Caki2 (cell line): ENCODE measurements at regions not wholly inside any gene's neighbourhood (a gene's known extent, or its start where the extent isn't known, plus 50 kb on each side); places are given as distances from the start of the nearest gene placed in this dataset.
"Not testable (repeated sequence)": the region's sequence is repeated elsewhere in the genome, so short reads cannot be mapped to it uniquely, and the experiment has no call there.

Experiments
- DNase-seq: peaks from one replicate; pipeline ENCODE4 v3.0.0-alpha.2; 2015; ENCODE audit warnings: low read depth
- in situ Hi-C: cut with HindIII; loops from 2 replicates; pipeline ENCODE4 v1.10.0; 2016; ENCODE audit warnings: low sequenced_read_pairs, low pct_unique_long_range_greater_than_20kb, mixed read lengths

DNA sequence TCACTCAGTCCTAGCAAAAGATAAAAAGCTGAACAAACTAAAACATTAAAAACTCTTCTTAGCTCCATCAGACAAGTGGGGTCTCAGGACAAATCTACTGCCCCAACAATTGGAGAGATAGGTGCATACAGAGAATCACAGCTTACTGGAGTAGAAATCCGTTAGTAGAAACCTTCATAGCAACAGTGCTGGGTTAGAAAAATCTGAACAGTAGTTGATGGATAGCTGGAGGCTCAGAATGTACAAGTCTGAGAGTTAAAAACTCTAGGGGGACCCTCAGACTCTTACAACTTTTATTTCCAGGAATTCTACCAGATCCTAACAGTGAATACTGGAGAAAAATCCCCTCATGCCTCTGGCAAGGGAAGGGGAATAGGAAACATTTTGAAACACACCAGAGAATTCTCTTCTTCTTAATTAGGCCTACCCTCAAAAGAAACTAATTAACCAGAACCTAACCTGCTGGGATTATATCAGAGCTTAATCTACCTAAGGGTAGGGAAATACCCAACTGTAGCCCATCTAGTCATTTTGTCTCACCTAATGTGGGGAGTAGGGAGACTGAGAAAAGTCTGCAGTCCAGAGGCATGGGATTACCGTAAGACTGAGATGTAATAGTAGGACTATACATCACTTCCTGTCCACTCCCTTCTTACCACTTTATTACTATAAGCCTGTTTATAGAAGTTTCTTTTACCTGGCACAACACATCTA is 165.0 kb upstream of the CTSO start:
- in situ Hi-C loops, result no loop called here
- DNase-seq, result no peak

DNA sequence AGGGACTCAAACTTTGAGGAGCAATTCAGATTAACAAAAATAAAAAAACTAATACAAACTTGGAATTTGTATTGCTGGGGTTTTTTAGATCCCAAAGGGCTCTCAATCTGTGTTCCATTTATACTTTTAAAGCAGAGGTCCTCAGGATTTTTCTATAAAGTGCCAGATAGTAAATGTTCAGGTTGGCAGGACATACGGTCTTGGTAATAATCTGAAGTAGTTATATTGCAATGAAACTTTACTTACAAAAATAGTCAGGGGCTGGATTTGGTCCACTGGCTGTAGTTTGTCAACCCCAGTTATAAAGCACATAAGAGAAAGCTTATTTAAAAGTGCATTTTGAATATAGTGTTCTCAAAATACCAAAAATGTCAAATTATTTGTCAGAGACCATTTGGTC is 164.1 kb upstream of the CTSO start:
- in situ Hi-C loops, result no loop called here
- no peak for DNase-seq

DNA sequence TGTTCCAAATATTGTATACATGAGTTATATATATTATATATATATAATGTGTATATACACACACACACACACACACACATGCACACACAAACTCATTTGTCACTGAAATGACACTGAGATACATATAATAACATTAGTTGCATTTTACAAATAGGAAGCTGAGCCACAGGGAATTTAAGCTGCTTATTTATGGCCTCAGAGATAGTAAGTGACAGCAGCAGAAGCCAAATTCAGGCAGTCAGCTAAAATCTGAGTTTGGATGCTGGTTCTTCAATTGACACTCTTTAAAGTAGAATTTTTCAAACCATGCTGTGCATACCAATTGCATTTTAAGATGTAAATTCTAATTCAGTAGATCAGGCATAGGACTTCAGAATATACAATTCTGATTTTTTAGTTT is 163.3 kb upstream of the CTSO start:
- no peak for DNase-seq
- in situ Hi-C loops, result no loop called here

DNA sequence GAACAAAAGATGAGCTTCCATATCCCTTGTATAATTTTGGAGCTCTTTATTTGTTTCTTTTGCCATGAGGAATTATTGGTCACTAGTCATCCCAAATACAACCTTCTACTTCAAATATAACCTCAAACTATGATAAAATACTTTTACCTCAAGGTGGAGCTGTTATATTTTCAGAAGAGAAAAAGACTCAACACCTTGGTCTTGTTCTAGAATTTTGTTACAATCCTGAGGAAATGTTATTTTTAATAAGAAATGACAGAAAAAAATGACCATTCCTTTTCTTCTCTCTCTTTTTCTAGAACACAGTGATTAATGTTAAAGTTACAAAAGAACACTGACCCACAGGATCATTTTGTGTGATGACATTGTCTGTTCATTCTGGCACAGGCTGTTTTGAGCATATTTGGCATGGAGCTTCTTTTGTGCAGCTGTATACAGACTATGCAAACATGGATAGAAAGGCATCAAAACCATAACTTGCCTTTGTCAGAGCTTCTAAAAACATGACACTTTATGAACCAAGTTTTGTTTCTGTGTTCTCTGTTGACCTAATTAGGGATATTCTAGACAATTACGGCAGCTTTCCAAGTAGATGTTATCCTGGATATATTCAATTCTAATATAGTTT is 159.6 kb upstream of the CTSO start:
- no peak for DNase-seq
- in situ Hi-C loops, result no loop called here

DNA sequence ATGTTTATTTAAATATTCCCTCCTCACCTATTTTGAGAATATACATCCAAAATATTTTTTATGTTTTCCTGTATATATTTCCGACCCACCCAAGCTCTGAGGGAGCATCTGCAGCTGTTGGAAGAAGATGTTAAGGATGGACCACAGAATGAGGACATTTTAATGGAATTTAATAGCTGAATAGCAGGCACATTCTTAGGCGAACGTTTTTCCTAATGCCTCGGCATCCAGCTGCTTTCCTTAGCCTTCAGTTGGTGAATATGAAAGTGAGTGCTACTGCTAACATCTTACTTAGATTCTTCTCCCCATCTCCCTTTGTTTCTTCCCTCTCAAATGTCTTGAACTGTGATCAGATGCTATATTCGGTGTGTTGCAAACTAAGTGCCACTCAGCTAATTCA is 158.0 kb upstream of the CTSO start:
- no peak for DNase-seq
- in situ Hi-C loops, result no loop called here

DNA sequence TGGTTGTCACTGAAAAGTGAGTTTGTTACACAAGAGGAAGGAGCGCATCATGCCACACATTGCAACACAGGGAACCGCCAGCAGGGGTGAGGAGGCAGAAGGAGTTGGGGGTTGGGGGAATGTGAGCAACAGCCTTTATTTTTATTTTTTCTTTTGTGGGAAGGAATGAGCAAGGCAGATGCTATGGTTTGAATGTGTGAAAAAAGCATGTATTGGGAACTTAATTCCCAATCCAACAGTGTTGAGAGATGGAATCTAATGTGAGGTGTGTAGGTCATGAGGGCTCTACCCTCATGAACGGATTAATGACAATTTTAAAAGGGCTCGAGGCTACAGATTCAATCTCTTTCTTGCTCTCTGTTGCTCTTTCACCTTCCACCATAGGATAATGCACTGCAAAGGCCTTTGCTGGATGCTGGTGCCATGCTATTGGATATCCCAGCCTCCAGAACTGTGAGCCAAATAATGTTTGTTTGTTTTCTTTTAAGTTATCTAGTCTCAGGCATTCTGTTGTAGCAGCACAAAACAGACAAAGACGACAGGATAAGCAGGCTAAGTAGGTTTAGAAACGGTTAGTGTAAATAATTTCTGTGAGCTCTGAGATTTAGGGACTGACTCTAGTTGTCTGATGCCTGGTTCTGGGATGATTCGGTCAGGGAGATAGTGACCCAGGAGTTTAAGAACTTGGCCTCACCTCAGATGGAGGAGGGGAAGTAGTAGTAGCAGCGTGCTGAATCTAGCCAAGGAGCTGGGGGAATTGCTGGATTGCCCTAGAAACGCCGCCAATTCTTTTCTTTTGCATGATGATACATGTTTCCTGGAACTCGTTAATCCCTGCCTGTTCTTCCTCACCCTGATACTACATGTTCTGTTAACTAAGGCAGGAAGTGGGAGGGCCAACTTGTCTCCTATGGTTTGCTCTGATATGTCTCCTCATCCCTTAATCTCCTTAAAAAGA is 156.6 kb upstream of the CTSO start:
- in situ Hi-C loops, result no loop called here
- no peak for DNase-seq

DNA sequence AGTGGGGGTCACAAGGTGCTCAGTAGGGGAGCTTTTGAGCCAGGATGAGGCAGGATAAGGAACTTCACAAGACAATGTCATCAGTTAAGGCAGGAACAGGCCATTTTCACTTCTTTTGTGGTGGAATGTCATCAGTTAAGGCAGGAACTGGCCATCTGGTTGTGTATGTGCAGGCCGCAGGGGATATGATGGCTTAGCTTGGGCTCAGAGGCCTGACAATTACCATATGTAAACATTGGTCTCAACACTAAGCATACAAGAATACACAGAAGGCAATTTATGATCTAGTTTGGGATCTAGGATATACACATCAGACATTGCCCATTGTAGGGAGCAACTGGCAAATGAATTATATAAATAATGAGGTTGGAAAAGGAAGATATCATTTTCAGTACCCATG is 155.4 kb upstream of the CTSO start:
- in situ Hi-C loops, DNase-seq: not testable (repeated sequence)

DNA sequence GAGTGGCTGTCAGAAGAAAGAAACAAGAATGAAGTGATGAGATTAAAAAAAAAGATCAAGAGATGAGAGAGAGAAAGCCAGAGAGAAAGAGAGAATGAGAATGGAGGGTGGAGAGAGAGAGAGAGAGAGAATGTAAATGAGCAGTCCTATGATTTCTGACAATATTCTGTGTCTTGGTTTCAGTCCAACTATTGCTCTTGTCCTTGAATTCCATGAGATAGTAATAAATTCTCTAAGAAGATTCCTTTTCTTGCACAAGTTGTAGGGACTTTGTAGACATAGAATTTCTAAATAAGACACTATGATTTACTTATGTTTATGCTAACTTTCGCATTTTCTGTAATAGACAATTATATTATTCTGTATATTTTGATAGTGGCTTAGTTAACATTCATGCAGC is 149.6 kb upstream of the CTSO start:
- DNase-seq, result no peak
- in situ Hi-C loops, result no loop called here

DNA sequence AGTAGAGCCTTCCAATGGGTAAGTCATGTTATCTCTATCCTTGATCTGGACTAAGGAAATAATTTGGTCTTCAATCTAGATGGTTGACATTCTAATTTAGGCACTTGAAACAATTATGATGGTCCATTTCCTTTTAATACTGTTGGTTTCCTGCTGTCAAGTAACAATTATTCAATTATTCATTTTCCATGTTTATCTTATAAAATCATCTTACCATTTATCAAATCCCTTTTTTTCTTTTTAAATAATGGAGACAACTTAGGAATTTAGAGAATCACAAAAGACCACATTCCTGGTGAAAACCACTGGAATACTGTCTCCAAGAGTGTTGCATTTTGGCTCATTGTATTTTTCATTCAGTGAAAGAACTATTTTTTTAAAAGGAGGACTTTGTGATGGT is 148.7 kb upstream of the CTSO start:
- in situ Hi-C loops, result no loop called here
- no peak for DNase-seq

DNA sequence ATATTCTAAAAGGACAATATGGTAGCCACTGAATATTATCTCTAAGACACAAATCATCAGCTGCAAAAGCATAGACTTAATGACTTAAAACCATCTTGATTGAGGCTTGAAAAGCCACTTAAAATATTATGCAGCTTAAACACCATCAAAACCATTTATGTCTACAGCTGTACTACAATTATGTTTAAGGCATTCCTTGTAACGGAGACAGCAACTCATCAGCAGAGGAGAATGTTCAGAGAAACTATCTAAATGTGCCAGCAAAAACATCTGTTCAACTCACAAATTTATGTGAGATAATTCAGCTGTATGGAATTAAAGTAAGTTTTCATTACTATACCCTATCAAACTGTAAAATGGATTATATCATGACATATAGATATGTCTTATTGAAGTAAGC is 147.9 kb upstream of the CTSO start:
- DNase-seq, result no peak
- in situ Hi-C loops, result no loop called here

DNA sequence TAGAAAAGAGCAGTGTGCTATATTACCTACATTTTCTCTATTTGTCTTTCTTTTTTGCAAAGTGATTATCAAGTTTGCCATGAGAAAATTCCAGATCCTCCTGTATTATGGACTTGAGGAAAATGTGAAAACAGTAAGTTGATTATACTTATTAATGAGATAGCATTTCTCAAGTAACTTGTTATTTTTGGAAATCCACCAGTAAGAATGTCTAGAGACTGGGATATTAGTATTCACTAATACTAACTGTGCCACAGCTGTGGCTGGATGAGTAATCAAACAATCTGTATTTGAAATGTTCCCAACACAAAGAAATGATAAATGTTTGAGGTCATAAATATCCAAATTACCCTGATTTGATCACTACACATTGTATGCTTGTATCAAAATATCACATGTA is 147.0 kb upstream of the CTSO start:
- in situ Hi-C loops, result no loop called here
- DNase-seq, result no peak

DNA sequence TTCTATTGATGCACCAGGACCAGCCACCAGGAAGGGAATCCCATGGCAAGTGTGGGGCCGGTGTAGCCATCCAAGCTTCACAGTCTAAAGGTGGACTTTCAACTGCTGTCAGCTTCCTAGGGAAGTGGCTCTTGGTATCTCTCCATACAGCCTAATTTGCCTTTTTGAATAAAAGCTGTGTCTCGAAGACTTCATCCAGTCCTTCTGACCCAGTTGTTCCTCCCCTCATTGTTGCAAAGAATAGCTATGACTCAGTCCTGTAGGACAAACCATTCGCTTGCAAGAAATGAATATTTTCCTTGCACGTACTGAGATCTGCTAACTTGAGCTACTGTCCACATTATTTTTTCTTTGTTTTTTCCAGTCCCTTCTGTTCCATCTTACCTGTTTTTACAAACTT is 145.1 kb upstream of the CTSO start:
- in situ Hi-C loops, result no loop called here
- DNase-seq, result no peak

DNA sequence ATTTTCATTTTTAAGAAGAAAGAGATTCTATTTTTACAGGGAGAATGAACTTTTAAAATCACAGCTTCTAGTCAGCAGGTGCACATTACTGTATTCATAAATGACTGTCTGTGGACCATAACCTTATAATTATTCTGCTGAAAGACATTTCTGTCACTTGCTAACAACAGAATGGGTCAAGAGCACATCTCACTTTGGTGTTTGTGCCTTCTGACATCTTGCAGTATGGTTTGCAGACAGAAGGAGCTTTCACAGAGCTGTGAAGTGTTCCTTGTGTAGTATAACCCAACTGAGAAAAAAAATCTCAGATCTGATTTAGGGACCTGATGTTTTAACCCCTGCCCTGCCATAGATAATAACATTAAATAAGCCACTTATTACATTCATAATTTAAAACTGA is 131.4 kb upstream of the CTSO start:
- in situ Hi-C loops, result no loop called here
- DNase-seq, result no peak

DNA sequence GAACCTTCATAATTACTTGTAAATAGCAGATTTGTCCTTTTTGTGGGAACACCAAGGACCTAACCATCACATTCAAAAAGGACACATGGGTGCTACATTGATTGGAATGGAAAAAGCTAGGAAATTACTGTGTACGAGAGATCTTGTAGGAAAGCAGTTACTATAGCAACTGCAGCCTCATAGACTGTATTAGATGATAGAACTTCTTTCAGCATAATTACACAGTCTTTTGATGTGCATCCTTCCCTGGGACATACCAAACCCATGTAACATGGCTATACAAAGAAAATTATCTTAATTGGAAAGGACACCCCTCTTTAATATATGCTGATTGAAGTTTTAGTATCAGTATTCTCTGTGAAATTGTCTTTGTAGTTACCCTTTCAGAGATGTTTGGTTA is 130.7 kb upstream of the CTSO start:
- in situ Hi-C loops, result no loop called here

DNA sequence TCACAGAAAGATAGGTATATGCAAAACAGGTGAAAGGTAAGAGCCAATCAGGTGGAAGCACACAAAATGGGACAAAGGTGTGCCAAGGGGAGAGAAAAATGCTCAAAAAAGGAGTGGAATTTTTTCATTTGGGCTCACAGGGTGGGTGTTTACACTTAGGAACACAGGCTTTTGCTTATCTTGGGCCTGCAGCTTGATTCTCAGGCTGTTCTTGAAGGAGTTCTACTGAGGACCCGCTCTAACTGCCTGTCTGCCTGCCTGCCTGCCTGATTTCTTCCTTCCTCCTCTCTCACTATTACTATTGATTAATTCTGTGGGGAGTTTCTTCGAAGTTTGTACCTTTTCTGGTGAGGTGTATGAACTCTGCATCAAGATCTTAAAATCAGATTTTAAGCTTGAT is 120.3 kb upstream of the CTSO start:
- in situ Hi-C loops, result no loop called here
- no peak for DNase-seq

More for the DNA sequence above, 130.7 kb upstream of the CTSO start:
- no peak for DNase-seq

DNA sequence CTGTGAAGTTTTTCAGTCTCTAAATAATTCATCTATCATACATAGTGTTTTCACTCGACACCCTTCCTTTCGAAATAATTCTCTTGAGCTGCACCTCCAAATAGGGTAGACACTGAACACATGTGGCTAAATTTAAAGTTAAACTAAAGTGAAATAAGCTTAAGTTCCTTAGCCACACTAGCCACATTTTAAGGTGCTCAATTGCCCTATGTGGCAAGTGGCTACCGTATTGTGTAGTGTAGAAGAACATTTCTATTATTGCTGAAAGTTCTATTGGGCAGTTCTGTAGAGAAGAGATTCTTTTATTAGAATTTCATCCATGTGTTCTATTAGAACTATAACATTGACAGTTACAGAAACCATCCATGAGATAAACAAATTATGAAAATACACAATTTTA is 107.0 kb upstream of the CTSO start:
- no peak for DNase-seq
- in situ Hi-C loops, result no loop called here

DNA sequence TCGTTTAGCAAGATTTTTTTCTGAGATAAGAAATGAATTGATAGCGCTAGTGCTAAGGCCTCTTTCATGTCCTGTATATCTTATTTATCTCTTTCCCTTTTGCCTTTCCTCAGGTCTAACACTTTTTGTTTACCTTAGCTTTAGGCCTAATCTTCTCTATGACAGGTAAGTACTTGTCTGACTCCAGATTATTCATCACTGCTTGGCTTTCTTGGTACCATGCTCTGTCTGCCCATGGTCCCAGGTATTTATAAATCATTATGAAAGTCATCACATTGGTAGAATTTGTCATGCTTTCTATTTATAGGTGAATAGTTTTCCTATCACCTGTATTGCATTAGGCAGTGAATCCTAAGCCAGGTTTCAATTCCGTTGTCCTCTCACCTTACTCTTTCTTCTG is 99.5 kb upstream of the CTSO start:
- in situ Hi-C loops, result no loop called here
- DNase-seq, result no peak

DNA sequence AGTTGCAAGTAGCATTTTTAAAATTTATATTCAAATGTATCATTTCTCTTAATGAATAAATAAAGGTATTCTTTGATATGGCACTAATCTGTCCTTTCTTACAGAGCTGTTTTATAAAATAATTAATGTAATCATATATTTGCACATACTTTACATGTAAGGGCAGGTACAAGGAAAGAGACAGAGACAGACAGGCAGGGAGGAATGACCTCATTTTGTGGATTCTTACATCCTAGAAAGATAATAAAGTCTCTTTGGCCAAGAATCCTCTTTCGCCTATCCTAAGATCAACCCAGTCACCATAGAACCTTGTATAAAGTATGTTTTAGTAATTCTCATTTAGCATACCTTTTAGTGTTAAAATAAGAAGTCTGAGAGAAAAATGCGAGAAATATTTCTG is 98.5 kb upstream of the CTSO start:
- in situ Hi-C loops, result no loop called here
- DNase-seq, result no peak

DNA sequence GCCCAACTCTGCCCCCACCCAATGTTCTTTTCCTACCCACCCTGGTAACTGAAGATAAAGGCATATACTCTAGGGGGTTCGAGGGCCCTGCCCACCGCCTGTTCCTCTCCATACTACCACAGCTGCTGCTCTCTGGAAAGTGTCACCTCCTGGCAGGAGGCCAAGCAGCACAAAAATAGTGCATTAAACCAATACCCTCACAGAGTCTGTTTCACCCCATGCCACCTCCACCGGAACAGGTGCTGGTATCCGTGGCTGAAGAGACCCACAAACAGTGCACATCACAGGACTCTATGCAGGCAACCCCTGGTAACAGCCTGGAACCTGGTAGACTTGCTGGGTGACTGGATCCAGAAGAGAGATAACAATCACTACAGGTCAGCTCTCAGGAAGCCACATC is 85.1 kb upstream of the CTSO start:
- in situ Hi-C loops, result no loop called here
- DNase-seq, result no peak
